Testis (tissue), 2 donors: ENCODE measurements at regions not wholly inside any gene's neighbourhood (a gene's known extent, or its start where the extent isn't known, plus 50 kb on each side); places are given as distances from the start of the nearest gene placed in this dataset.

ENCODE experiments used
- CTCF ChIP-seq, 3 experiments: fragments of 450-650 bp in 2 of 3; fragments of 200-600 bp in 1 of 3; sonication (generic) in 1 of 3; IDR thresholded peaks; one replicate each; pipeline ENCODE4 v1.5.1; 2016 to 2019; ENCODE audit warnings: antibody characterized with exemption in 3 of 3, mild to moderate bottlenecking in 2 of 3, moderate library complexity in 1 of 3
- POLR2A ChIP-seq: fragments of 450-650 bp; IDR thresholded peaks from one replicate; pipeline ENCODE4 v1.6.1; 2017; ENCODE audit warnings: antibody characterized with exemption, mild to moderate bottlenecking, moderate library complexity

GRCh38 chr6:114713690-114714089, 370.9 kb upstream of the HS3ST5 start:
- TF ChIP-seq CTCF (IDR thresholded peaks at IDR 0.05) (no peak), POLR2A (no peak)
